H1 (cell line): ENCODE measurements at regions not wholly inside any gene's neighbourhood (a gene's known extent, or its start where the extent isn't known, plus 50 kb on each side); places are given as distances from the start of the nearest gene placed in this dataset.

Source experiments
- CTCF ChIA-PET: fragments of 300-600 bp; sonication (Branson Sonifier 250); formaldehyde crosslinking; loops from one replicate; lab custom pipeline; 2021; ENCODE audit not compliant: partially characterized antibody; lab: Charles Lee
- POLR2A ChIA-PET: fragments of 300-600 bp; sonication (Branson Sonifier 250); formaldehyde crosslinking; loops from one replicate; lab custom pipeline; 2021; ENCODE audit warnings: inconsistent platforms; ENCODE audit not compliant: partially characterized antibody; lab: Charles Lee
- DNase-seq, 2 experiments: peaks; one replicate each; pipeline versions ENCODE4 v3.0.0 to v3.0.0-alpha.2; 2010 to 2022; ENCODE audit warnings: low spot score in 2 of 2, low read depth in 1 of 2, mixed read lengths in 1 of 2
- FAIRE-seq: peaks from 2 replicates; lab custom pipeline; 2011; peaks lifted over from hg19 to GRCh38; lab: Jason Lieb, UNC
- H2AFZ ChIP-seq: 2 replicates; pipeline ENCODE4 v1.8.1; 2012; ENCODE audit warnings: low read length, inconsistent platforms
- H2AK5ac ChIP-seq: 2 replicates; pipeline ENCODE4 v1.6.1; 2013; ENCODE audit warnings: low read depth, low read length
- H2BK120ac ChIP-seq: replicated peaks from 2 replicates; pipeline ENCODE3; 2013; ENCODE audit warnings: low read depth, low read length, inconsistent platforms
- H2BK12ac ChIP-seq: 2 replicates; pipeline ENCODE4 v1.6.1; 2013; ENCODE audit warnings: low read depth, low read length
- H2BK15ac ChIP-seq: 2 replicates; pipeline ENCODE4 v1.6.1; 2013; ENCODE audit warnings: low read length
- H2BK20ac ChIP-seq: 2 replicates; pipeline ENCODE4 v1.6.1; 2013; ENCODE audit warnings: low read length
- H2BK5ac ChIP-seq: 2 replicates; pipeline ENCODE4 v1.6.1; 2013; ENCODE audit warnings: low read depth, low read length
- H3K14ac ChIP-seq: 2 replicates; pipeline ENCODE4 v1.6.1; 2013; ENCODE audit warnings: inconsistent platforms; ENCODE audit not compliant: insufficient read length
- H3K18ac ChIP-seq: 2 replicates; pipeline ENCODE4 v1.6.1; 2013; ENCODE audit warnings: low read length; ENCODE audit errors: extremely low read depth
- H3K23ac ChIP-seq: 2 replicates; pipeline ENCODE4 v1.6.1; 2013; ENCODE audit warnings: inconsistent platforms; ENCODE audit not compliant: insufficient read length
- H3K23me2 ChIP-seq: 2 replicates; pipeline ENCODE4 v1.6.1; 2013; ENCODE audit warnings: low read depth, low read length
- H3K27ac ChIP-seq: 2 replicates; pipeline ENCODE4 v1.6.1; 2011; ENCODE audit warnings: low read depth, low read length, inconsistent platforms
- H3K27me3 ChIP-seq, 4 experiments: replicated peaks in 1 of 4; 1 replicate in 1 of 4; 2 replicates in 3 of 4; pipeline versions ENCODE4 v1.6.1 to v1.8.1; 2011 to 2013; ENCODE audit warnings: low read length in 3 of 4, mild to moderate bottlenecking in 3 of 4, inconsistent platforms in 2 of 4, mixed read lengths in 2 of 4, moderate library complexity in 1 of 4; ENCODE audit not compliant: control insufficient read depth in 3 of 4, insufficient read depth in 3 of 4; ENCODE audit errors: extremely low read depth in 1 of 4
- H3K36me3 ChIP-seq, 4 experiments: 2 replicates each; pipeline versions ENCODE4 v1.6.1 to v1.8.1; 2011 to 2013; ENCODE audit warnings: mild to moderate bottlenecking in 4 of 4, low read length in 3 of 4, moderate library complexity in 2 of 4, control low read depth in 1 of 4, inconsistent platforms in 1 of 4; ENCODE audit not compliant: insufficient read depth in 4 of 4, control insufficient read depth in 2 of 4
- H3K4ac ChIP-seq: replicated peaks from 2 replicates; pipeline ENCODE3; 2013; ENCODE audit warnings: low read length, low read depth, mixed read lengths, inconsistent platforms; ENCODE audit not compliant: insufficient read length
- H3K4me1 ChIP-seq, 4 experiments: replicated peaks in 1 of 4; 1 replicate in 1 of 4; 2 replicates in 3 of 4; pipeline versions ENCODE4 v1.6.1 to v1.8.1; 2011 to 2013; ENCODE audit warnings: low read length in 3 of 4, inconsistent platforms in 2 of 4, mixed read lengths in 1 of 4; ENCODE audit not compliant: insufficient read depth in 4 of 4, control insufficient read depth in 3 of 4
- H3K4me2 ChIP-seq, 2 experiments: 2 replicates each; pipeline versions ENCODE4 v1.6.1 to v1.8.1; 2011 to 2013; ENCODE audit warnings: low read depth in 2 of 2, low read length in 2 of 2, control low read depth in 1 of 2, inconsistent platforms in 1 of 2, mild to moderate bottlenecking in 1 of 2; ENCODE audit not compliant: insufficient read depth in 1 of 2
- H3K4me3 ChIP-seq, 4 experiments: fragments of 200-600, 300-600 bp in 1 of 4; sonication (generic), shearing (Covaris generic), sonication (Bioruptor Twin) in 1 of 4; 2 replicates each; pipeline versions ENCODE4 v1.5.1 to v1.8.1; 2011 to 2016; ENCODE audit warnings: low read length in 4 of 4, low read depth in 3 of 4, control low read depth in 2 of 4, inconsistent platforms in 2 of 4, mild to moderate bottlenecking in 2 of 4, mixed read lengths in 1 of 4, moderate library complexity in 1 of 4; ENCODE audit not compliant: insufficient read depth in 2 of 4; ENCODE audit errors: extremely low read depth in 1 of 4
- H3K56ac ChIP-seq: replicated peaks from 2 replicates; pipeline ENCODE3; 2013; ENCODE audit warnings: low read depth, mild to moderate bottlenecking, mixed read lengths, low read length, inconsistent platforms; ENCODE audit not compliant: insufficient read length
- H3K79me1 ChIP-seq: 2 replicates; pipeline ENCODE4 v1.6.1; 2013; ENCODE audit warnings: low read depth, low read length, control low read depth
- H3K79me2 ChIP-seq, 2 experiments: 2 replicates each; pipeline versions ENCODE4 v1.6.1 to v1.8.1; 2012 to 2013; ENCODE audit warnings: low read length in 2 of 2, mild to moderate bottlenecking in 2 of 2, inconsistent platforms in 1 of 2; ENCODE audit not compliant: insufficient read depth in 2 of 2, control insufficient read depth in 1 of 2
- H3K9ac ChIP-seq, 4 experiments: replicated peaks in 1 of 4; 1 replicate in 1 of 4; 2 replicates in 3 of 4; pipeline versions ENCODE4 v1.6.1 to v1.8.1; 2011 to 2013; ENCODE audit warnings: low read depth in 3 of 4, low read length in 3 of 4, control low read depth in 2 of 4, mild to moderate bottlenecking in 2 of 4, moderate library complexity in 2 of 4, inconsistent platforms in 1 of 4; ENCODE audit errors: extremely low read depth in 1 of 4
- H3K9me3 ChIP-seq, 2 experiments: 2 replicates each; pipeline versions ENCODE4 v1.6.1 to v1.8.1; 2012 to 2013; ENCODE audit warnings: mild to moderate bottlenecking in 2 of 2, moderate library complexity in 2 of 2, control low read depth in 1 of 2, inconsistent platforms in 1 of 2, low read depth in 1 of 2, low read length in 1 of 2, mixed read lengths in 1 of 2; ENCODE audit not compliant: insufficient read depth in 2 of 2
- H4K20me1 ChIP-seq, 2 experiments: replicated peaks in 1 of 2; 2 replicates each; pipeline versions ENCODE3 to v1.8.1; 2011 to 2013; ENCODE audit warnings: inconsistent platforms in 2 of 2, low read length in 2 of 2, mild to moderate bottlenecking in 1 of 2; ENCODE audit not compliant: insufficient read depth in 2 of 2, control insufficient read depth in 1 of 2
- H4K5ac ChIP-seq: 2 replicates; pipeline ENCODE4 v1.6.1; 2013; ENCODE audit warnings: low read length, low read depth, mixed read lengths, inconsistent platforms; ENCODE audit not compliant: insufficient read length
- H4K8ac ChIP-seq: 2 replicates; pipeline ENCODE4 v1.8.0; 2013; ENCODE audit warnings: mild to moderate bottlenecking, moderate library complexity, low read length, inconsistent platforms; ENCODE audit not compliant: insufficient read depth; ENCODE audit errors: extremely low read depth
- H4K91ac ChIP-seq: replicated peaks from 2 replicates; pipeline ENCODE3; 2013; ENCODE audit warnings: low read length, mixed read lengths, inconsistent platforms; ENCODE audit not compliant: insufficient read length
- JUN ChIP-seq: IDR thresholded peaks from 2 replicates; pipeline ENCODE4 v1.6.1; 2011; ENCODE audit warnings: low read depth, mild to moderate bottlenecking, improper control_type of control experiment, low read length
- JUND ChIP-seq: IDR thresholded peaks from 2 replicates; pipeline ENCODE4 v1.6.1; 2011; ENCODE audit warnings: mild to moderate bottlenecking, improper control_type of control experiment, low read length
- KDM4A ChIP-seq: IDR thresholded peaks from one replicate; pipeline ENCODE4 v1.7.1; 2012; ENCODE audit warnings: low read depth, mild to moderate bottlenecking, moderate library complexity, low read length, inconsistent platforms; ENCODE audit not compliant: severe bottlenecking
- MAFK ChIP-seq: IDR thresholded peaks from 2 replicates; pipeline ENCODE4 v1.6.1; 2012; ENCODE audit warnings: low read depth, mild to moderate bottlenecking, improper control_type of control experiment, low read length
- NANOG ChIP-seq: IDR thresholded peaks from 2 replicates; pipeline ENCODE4 v1.6.1; 2011; ENCODE audit warnings: low read length, low read depth, mild to moderate bottlenecking, inconsistent platforms; ENCODE audit not compliant: insufficient read depth, poor library complexity, severe bottlenecking
- NRF1 ChIP-seq: IDR thresholded peaks from 2 replicates; pipeline ENCODE4 v1.6.1; 2011; ENCODE audit warnings: mild to moderate bottlenecking, low read depth, low read length, improper control_type of control experiment
- PHF8 ChIP-seq: fragments of 200-600 bp; sonication (generic); conservative IDR thresholded peaks from 2 replicates; pipeline ENCODE4 v1.7.1; 2012; ENCODE audit warnings: low read depth, mild to moderate bottlenecking, inconsistent platforms, low read length, moderate library complexity
- POLR2A ChIP-seq, 2 experiments: IDR thresholded peaks; 1 replicate in 1 of 2; 2 replicates in 1 of 2; pipeline ENCODE4 v1.6.1; 2011; ENCODE audit warnings: low read depth in 2 of 2, low read length in 2 of 2, mild to moderate bottlenecking in 2 of 2; ENCODE audit errors: control extremely low read depth in 1 of 2
- RBBP5 ChIP-seq: IDR thresholded peaks from 2 replicates; pipeline ENCODE4 v1.7.1; 2012; ENCODE audit warnings: low read depth, mild to moderate bottlenecking, inconsistent platforms, low read length, moderate library complexity, borderline replicate concordance
- SP4 ChIP-seq: IDR thresholded peaks from 2 replicates; pipeline ENCODE4 v1.6.1; 2012; ENCODE audit warnings: low read length, inconsistent platforms
- USF2 ChIP-seq: IDR thresholded peaks from 2 replicates; pipeline ENCODE4 v1.6.1; 2011; ENCODE audit warnings: low read length, improper control_type of control experiment
- WGBS, 2 experiments: shearing (Covaris generic) in 1 of 2; methylation state at CpG; one replicate each; pipeline versions ENCODE4 v1.1.6 to v1.1.7; 2013 to 2015; ENCODE audit warnings: low lambda C conversion rate in 2 of 2, mixed read lengths in 2 of 2, inconsistent platforms in 1 of 2, low coverage in 1 of 2, missing lambda C conversion rate in 1 of 2; ENCODE audit not compliant: insufficient replicate concordance in 2 of 2, insufficient coverage in 1 of 2, insufficient read length in 1 of 2; ENCODE audit errors: extremely low coverage in 1 of 2, missing lambda C conversion rate in 1 of 2; 5-methylcytosine and 5-hydroxymethylcytosine counted together
- TF ChIP-seq, protein P1 (sequence below): IDR thresholded peaks from 2 replicates; pipeline ENCODE4 v1.6.1; 2011; ENCODE audit warnings: low read depth, mild to moderate bottlenecking, low read length; ENCODE audit not compliant: insufficient read depth
- TF ChIP-seq, protein P2 (sequence below): IDR thresholded peaks from 2 replicates; pipeline ENCODE4 v1.6.1; 2012; ENCODE audit warnings: inconsistent platforms

DNA sequence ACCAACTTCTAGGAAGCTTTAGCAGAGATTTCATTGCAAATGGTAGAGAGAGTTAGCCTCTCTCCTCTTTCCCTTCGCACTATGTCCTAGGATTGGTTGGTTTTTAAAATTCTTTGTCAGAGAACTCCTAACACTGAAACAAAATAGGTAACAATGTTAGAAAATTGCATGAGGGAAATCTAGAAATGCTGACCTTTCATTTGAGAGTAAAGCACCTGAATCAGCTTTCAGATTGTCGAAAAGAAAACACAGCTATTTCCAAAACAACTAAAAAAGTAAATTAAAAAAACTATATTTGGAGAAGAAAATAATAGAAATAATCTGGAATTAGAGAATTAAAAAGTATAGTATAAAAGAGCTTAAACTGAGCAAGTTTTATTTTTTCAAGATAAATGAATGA is 108.1 kb upstream of the GK2 start:
- Histone ChIP-seq H4K8ac (no peak overlapping the region), H2BK15ac (no peak overlapping the region), H4K20me1 (no peaks in the 10 kb centered on the region), H3K14ac (no peak overlapping the region), H4K91ac (no peak overlapping the region), H3K4ac (no peak overlapping the region), H2BK120ac (no peak overlapping the region), H3K9me3 (no peaks in the 10 kb centered on the region), H3K79me2 (no peaks in the 10 kb centered on the region), H3K56ac (no peak overlapping the region), H3K4me2 (no peak overlapping the region), H3K18ac (no peak overlapping the region), H2BK12ac (no peak overlapping the region), H3K4me3 (no peak overlapping the region), H3K27ac (no peak overlapping the region), H2AK5ac (no peak overlapping the region), H3K23ac (no peak overlapping the region), H3K4me1 (no peaks in the 10 kb centered on the region), H2BK20ac (no peak overlapping the region), H3K27me3 (no peaks in the 10 kb centered on the region), H3K9ac (no peak overlapping the region), H2AFZ (no peak overlapping the region), H3K23me2 (no peaks in the 10 kb centered on the region), H4K5ac (no peak overlapping the region), H3K79me1 (no peaks in the 10 kb centered on the region), H2BK5ac (no peak overlapping the region), H3K36me3 (no peaks in the 10 kb centered on the region)
- WGBS, 2 experiments, result 95% methylated on average over 2 of the region's 2 CpGs; no CpG with 5 or more reads in 1 of the 2 experiments
- POLR2A ChIA-PET, result no interaction called here
- no peak for DNase-seq
- CTCF ChIA-PET, result interaction anchor here (0.6 kb wide), 1 partner anchor 9 kb away, joined by 3 read pairs; no protein-coding TSS in a partner anchor
- no peak for FAIRE-seq
- TF ChIP-seq PHF8 (no peak), NRF1 (no peak), MAFK (no peak), NANOG (no peak), RBBP5 (no peak), JUND (no peak), KDM4A (no peak), USF2 (no peak), POLR2A (IDR thresholded peaks at IDR 0.05; ENCODE audit: control extremely low read depth in 1 of 2, low read depth in 2 of 2, low read length in 2 of 2) (no peak), JUN (no peak), SP4 (no peak)
- TF ChIP-seq, protein P1, sequence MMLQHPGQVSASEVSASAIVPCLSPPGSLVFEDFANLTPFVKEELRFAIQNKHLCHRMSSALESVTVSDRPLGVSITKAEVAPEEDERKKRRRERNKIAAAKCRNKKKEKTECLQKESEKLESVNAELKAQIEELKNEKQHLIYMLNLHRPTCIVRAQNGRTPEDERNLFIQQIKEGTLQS, result no peak
- TF ChIP-seq, protein P2, sequence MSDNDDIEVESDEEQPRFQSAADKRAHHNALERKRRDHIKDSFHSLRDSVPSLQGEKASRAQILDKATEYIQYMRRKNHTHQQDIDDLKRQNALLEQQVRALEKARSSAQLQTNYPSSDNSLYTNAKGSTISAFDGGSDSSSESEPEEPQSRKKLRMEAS, result no peak
